ENCODE measurements at regions not wholly inside any gene's neighbourhood (a gene's known extent, or its start where the extent isn't known, plus 50 kb on each side); places are given as distances from the start of the nearest gene placed in this dataset.

DNA sequence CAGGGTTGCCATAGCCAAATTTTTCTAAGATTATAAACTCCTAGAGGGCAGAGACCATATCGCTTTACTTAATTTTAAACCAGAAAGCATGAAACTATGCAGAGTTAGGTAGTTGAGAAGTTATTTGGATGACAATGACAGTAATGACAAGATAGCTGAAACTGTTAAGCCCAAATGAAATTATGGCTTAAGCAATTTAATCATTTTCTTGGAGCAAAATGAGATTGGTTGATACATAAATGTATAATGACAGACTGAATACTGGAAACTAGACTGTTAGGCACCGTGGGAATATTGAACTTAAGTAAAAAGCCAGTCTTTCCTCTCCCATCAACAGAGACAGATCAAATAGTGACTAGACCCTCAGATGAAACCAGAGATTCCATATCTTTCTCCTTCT lies 670.3 kb upstream of the NRSN1 start:
- ATAC-seq (ENCODE audit: low FRiP score): no peak
- TF ChIP-seq, protein P1, sequence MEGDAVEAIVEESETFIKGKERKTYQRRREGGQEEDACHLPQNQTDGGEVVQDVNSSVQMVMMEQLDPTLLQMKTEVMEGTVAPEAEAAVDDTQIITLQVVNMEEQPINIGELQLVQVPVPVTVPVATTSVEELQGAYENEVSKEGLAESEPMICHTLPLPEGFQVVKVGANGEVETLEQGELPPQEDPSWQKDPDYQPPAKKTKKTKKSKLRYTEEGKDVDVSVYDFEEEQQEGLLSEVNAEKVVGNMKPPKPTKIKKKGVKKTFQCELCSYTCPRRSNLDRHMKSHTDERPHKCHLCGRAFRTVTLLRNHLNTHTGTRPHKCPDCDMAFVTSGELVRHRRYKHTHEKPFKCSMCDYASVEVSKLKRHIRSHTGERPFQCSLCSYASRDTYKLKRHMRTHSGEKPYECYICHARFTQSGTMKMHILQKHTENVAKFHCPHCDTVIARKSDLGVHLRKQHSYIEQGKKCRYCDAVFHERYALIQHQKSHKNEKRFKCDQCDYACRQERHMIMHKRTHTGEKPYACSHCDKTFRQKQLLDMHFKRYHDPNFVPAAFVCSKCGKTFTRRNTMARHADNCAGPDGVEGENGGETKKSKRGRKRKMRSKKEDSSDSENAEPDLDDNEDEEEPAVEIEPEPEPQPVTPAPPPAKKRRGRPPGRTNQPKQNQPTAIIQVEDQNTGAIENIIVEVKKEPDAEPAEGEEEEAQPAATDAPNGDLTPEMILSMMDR (IDR thresholded peaks at IDR 0.05): no peak
- no peak for DNase-seq (ENCODE audit: low spot score)

DNA sequence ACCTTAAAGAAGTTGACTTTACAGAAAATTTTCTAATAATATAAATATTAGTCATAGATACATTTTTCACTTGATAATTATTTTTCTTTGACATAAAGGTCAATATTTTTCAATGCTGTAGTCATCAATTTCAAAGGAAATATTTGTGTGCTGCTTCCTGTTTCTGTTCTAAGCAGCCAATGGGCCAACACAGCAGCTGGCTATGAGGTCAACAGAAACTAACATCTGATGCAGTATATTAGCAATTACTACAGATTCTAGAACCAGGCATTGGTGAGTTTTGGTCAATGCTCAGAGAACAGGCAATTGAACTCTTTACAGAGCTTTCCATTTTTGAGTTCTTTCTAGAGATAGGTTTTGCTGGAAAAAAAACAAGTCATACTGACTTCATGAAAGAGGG lies 669.6 kb upstream of the NRSN1 start:
- no peak for ATAC-seq (ENCODE audit: low FRiP score)
- TF ChIP-seq, protein P1 (IDR thresholded peaks at IDR 0.05): no peak
- DNase-seq (ENCODE audit: low spot score): no peak

DNA sequence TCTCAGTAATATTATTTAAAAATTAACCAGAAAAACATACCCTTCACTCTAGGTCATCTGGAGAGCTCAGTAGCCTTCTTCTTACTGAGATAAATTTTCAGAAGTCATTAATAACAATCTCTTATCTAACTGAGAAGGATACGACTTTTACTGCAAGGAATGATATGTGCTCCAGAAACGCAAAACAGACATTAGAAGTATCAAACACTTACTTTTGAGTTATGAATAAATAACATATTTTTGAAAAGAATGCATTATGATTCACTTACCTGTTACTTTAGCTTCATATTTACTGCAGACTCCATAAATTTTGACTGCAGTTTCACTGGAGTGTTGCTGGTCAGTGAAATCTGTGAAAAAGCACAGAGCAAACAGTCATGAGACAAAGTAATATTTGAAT lies 668.7 kb upstream of the NRSN1 start:
- ATAC-seq (ENCODE audit: low FRiP score) (no peak), DNase-seq (ENCODE audit: low spot score) (no peak)
- TF ChIP-seq, protein P1 (IDR thresholded peaks at IDR 0.05): no peak

DNA sequence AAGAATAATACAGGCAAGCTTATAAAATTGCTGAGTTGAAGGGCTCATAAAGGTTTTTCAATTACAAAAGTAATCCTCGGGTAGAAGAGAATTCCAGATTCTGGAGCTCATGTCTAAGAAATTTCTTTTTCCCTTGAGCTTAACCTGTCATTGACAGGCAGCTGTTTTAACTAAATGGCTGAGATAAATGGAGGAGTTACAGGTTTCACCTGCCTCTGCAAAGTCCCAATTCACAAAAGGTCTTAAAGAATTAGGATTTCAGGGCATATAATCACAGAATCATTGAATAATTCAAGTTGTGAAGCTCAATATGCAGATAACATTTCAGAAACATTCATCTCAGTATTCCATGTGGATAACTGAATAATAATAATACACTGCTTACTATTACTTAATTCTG lies 660.1 kb upstream of the NRSN1 start:
- no peak for DNase-seq (ENCODE audit: low spot score)
- TF ChIP-seq, protein P1 (IDR thresholded peaks at IDR 0.05): no peak

DNA sequence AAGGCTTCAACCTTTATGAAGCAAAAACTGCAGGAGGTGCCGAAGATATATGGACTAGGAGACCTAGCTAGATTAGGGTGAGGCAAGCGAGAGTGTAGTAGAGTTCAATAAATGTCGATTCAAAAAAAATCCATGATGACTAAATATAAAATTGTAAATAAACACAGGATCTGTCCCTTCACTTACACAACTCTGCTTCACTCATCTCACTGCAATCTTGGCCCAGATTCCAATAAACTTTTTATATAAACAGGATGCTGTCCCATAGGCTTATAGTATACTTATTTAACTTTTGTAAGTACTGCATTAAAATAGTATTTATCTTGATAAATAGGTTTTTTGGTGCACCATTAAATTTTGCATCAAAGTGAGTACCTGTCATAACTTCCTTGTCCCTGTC lies 648.4 kb upstream of the NRSN1 start:
- TF ChIP-seq, protein P1 (IDR thresholded peaks at IDR 0.05): no peak
- ATAC-seq (ENCODE audit: low FRiP score) (no peak), DNase-seq (ENCODE audit: low spot score) (no peak)

More for the DNA sequence above, 660.1 kb upstream of the NRSN1 start:
- ATAC-seq (ENCODE audit: low FRiP score): no peak

DNA sequence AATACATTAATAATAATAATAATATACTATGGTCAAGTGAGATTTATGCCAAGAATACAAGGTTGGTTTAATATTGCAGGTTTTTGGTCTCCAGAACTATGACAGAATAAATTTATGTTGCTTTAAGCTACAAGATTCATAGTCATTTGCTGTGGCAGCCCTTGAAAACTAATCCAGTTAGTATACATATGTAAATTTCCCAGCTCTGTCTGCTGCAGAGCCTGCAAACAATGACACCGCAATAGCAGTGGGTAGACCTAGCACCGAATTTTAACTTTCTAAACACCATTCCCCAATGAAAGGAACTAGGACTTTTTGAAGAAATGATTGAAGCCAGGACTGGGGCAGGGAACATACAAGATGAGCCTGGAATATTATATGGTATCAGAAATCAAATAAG lies 647.7 kb upstream of the NRSN1 start:
- ATAC-seq (ENCODE audit: low FRiP score) (no peak), DNase-seq (ENCODE audit: low spot score) (no peak)
- TF ChIP-seq, protein P1 (IDR thresholded peaks at IDR 0.05): no peak

DNA sequence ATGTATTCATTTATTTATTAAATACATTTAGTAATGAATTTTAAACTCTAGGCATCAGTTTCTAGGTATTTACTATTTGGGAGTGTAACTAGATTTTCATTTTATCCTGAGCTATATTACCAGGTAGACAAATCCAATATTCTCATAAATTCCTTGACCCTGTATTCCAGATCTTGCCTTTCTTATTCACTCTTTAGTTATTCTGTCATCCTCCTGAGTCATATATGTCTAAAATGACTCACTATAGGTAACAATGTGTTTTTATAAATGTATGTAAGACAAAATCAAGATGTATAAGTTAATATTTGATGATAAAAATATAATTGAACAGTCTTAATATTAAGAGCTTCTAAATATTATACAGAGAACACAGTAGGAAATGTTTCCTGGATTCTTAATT lies 642.1 kb upstream of the NRSN1 start:
- ATAC-seq (ENCODE audit: low FRiP score): no peak
- TF ChIP-seq, protein P1 (IDR thresholded peaks at IDR 0.05): no peak
- DNase-seq (ENCODE audit: low spot score): no peak
